Omental fat pad (tissue), 3 donors: ENCODE measurements at regions not wholly inside any gene's neighbourhood (a gene's known extent, or its start where the extent isn't known, plus 50 kb on each side); places are given as distances from the start of the nearest gene placed in this dataset.
A peak's percentile ranks its signal among the peaks of the same experiment; 100 is the strongest.

Experiments
- ATAC-seq: fragments of 150-250 bp; one replicate; pipeline ENCODE4 v1.9.1; 2016; ENCODE audit warnings: mild to moderate bottlenecking, moderate library complexity; ENCODE audit not compliant: low FRiP score
- DNase-seq: peaks from one replicate; pipeline ENCODE4 v3.0.0-alpha.2; 2019; ENCODE audit warnings: low spot score
- CTCF ChIP-seq, 3 donors: fragments of 450-650 bp; IDR thresholded peaks; one replicate each; pipeline ENCODE4 v1.5.1; 2016 to 2017; ENCODE audit warnings: antibody characterized with exemption in 3 of 3, mild to moderate bottlenecking in 3 of 3, moderate library complexity in 2 of 3

GRCh38 chr1:232484856-232485255, 145.1 kb downstream of the SIPA1L2 start:
- no peak for TF ChIP-seq CTCF (IDR thresholded peaks at IDR 0.05)
- no peak for ATAC-seq
- DNase-seq = no peak

DNA sequence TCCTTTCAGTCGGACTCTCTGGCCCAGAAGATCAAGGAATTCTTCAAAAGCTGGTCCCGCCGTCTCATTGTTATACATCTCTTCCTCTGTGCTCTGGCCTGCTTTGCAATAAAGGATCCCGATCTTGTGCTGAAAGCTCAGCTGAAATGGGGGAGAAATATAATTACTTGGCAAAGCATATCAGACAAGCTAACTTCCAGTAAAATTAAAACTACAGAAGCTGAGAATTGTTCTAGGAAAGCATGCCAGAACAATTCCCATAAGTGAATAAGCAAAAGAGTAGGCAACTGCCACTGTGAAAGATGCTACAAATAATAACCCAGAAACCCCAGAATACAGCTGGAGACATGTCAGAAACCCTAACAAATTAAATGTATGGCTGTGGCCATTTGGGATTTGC, 146.1 kb downstream of the SIPA1L2 start:
- ATAC-seq (no peak), DNase-seq (no peak)
- TF ChIP-seq CTCF (IDR thresholded peaks at IDR 0.05) = no peak

GRCh38 chr1:232481091-232481490, 148.8 kb downstream of the SIPA1L2 start:
- DNase-seq (no peak), ATAC-seq (no peak)
- no peak for TF ChIP-seq CTCF (IDR thresholded peaks at IDR 0.05)

- no peak for DNase-seq
- peak; percentile 72 for ATAC-seq
Observed at GRCh38 chr1:232477728-232478127, 152.2 kb downstream of the SIPA1L2 start.

DNA sequence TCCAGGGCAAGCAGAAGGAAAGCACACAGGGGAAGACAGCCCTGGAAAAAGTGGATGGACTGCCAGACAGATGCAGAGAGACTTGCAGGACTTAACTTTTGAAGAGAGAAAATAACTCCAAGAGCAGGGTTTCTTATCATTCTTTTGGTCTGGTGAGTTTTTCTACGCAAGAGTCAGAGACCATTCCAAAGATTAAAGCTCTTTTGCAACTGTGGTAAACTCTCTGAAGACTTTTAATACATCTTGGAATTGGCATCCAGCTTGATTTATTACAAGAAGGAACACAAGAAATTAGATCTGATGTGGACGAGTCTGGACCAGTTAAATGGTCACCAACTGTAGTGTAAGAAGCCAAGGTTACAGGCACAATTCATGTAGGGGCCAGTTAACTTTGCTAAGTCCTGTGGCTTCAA, 153.4 kb downstream of the SIPA1L2 start:
- ATAC-seq (no peak), DNase-seq (no peak)
- no peak for TF ChIP-seq CTCF (IDR thresholded peaks at IDR 0.05)

More at GRCh38 chr1:232477728-232478127, 152.2 kb downstream of the SIPA1L2 start:
- TF ChIP-seq CTCF (IDR thresholded peaks at IDR 0.05) = no peak

- DNase-seq = no peak
- no peak for TF ChIP-seq CTCF (IDR thresholded peaks at IDR 0.05)
- no peak for ATAC-seq
Observed at GRCh38 chr1:232474826-232475225, 155.1 kb downstream of the SIPA1L2 start.

- no peak for TF ChIP-seq CTCF (IDR thresholded peaks at IDR 0.05)
- ATAC-seq = no peak
- no peak for DNase-seq
Observed at GRCh38 chr1:232473900-232474299, 156.0 kb downstream of the SIPA1L2 start.
